ENCODE measurements at regions not wholly inside any gene's neighbourhood (a gene's known extent, or its start where the extent isn't known, plus 50 kb on each side); places are given as distances from the start of the nearest gene placed in this dataset.
"Not testable (repeated sequence)": the region's sequence is repeated elsewhere in the genome, so short reads cannot be mapped to it uniquely, and the experiment has no call there.

DNA sequence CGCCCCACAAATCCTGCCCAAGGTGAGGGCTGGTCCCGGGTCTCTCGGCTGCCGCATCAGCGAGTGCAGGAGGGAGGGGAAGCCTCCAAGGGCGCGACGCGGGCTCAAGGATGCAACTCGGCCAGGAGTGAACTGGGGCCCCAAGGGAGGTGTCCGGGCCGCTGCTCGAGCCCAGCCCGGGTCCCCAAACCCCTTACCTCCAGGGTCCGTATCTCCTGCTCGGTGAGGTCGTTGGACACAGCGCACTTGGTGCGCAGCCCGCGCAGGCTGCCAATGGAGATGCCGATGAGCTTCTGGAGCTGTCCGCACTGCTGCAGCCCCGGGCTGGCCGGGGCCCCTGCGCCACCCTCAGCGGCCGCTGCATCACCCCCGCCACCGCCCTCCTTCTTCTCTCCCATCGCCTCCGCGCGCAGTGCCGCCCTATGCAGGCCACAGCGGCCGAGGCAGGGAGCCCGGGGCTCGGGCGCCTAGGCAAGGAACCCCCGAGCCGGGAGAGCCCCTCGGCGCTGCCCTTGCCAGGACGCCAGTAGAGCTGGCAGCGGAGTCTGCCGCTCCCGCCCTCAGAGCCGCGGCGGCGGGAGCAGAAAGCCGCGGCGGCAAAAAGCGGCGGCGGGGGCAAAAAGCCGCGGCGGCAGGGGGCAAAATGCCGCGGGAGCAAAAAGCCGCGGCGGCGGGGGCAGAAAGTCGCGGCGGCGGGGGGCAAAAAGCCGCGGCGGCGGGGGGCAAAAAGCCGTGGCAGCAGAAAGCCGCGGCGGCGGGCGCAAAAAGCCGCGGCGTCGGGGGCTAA lies 135.1 kb downstream of the ZNF92 start:
- TF ChIP-seq POLR2AphosphoS5 (IDR thresholded peaks at IDR 0.05; ENCODE audit: low read depth); SPI1 (IDR thresholded peaks at IDR 0.05; ENCODE audit: borderline replicate concordance, low read depth); GABPA (IDR thresholded peaks at IDR 0.05; ENCODE audit: low read depth): not testable (repeated sequence)
- TF ChIP-seq, protein P1, sequence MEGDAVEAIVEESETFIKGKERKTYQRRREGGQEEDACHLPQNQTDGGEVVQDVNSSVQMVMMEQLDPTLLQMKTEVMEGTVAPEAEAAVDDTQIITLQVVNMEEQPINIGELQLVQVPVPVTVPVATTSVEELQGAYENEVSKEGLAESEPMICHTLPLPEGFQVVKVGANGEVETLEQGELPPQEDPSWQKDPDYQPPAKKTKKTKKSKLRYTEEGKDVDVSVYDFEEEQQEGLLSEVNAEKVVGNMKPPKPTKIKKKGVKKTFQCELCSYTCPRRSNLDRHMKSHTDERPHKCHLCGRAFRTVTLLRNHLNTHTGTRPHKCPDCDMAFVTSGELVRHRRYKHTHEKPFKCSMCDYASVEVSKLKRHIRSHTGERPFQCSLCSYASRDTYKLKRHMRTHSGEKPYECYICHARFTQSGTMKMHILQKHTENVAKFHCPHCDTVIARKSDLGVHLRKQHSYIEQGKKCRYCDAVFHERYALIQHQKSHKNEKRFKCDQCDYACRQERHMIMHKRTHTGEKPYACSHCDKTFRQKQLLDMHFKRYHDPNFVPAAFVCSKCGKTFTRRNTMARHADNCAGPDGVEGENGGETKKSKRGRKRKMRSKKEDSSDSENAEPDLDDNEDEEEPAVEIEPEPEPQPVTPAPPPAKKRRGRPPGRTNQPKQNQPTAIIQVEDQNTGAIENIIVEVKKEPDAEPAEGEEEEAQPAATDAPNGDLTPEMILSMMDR (IDR thresholded peaks at IDR 0.05; ENCODE audit: insufficient read depth, low read length), result not testable (repeated sequence)
- TF ChIP-seq, protein P2, sequence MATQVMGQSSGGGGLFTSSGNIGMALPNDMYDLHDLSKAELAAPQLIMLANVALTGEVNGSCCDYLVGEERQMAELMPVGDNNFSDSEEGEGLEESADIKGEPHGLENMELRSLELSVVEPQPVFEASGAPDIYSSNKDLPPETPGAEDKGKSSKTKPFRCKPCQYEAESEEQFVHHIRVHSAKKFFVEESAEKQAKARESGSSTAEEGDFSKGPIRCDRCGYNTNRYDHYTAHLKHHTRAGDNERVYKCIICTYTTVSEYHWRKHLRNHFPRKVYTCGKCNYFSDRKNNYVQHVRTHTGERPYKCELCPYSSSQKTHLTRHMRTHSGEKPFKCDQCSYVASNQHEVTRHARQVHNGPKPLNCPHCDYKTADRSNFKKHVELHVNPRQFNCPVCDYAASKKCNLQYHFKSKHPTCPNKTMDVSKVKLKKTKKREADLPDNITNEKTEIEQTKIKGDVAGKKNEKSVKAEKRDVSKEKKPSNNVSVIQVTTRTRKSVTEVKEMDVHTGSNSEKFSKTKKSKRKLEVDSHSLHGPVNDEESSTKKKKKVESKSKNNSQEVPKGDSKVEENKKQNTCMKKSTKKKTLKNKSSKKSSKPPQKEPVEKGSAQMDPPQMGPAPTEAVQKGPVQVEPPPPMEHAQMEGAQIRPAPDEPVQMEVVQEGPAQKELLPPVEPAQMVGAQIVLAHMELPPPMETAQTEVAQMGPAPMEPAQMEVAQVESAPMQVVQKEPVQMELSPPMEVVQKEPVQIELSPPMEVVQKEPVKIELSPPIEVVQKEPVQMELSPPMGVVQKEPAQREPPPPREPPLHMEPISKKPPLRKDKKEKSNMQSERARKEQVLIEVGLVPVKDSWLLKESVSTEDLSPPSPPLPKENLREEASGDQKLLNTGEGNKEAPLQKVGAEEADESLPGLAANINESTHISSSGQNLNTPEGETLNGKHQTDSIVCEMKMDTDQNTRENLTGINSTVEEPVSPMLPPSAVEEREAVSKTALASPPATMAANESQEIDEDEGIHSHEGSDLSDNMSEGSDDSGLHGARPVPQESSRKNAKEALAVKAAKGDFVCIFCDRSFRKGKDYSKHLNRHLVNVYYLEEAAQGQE (IDR thresholded peaks at IDR 0.05; ENCODE audit: insufficient replicate concordance, low read depth), result not testable (repeated sequence)

Measured in HL-60 (cell line).